Thyroid gland (tissue), 4 donors: ENCODE measurements at regions not wholly inside any gene's neighbourhood (a gene's known extent, or its start where the extent isn't known, plus 50 kb on each side); places are given as distances from the start of the nearest gene placed in this dataset.

Source experiments
- DNase-seq, 2 donors: peaks; one replicate each; pipeline ENCODE4 v3.0.0-alpha.2; 2019
- H3K27ac ChIP-seq, 3 donors: fragments of 200-600 bp; sonication (generic); 1 replicate in 2 of 3; 2 replicates in 1 of 3; pipeline ENCODE4 v1.5.1; 2016 to 2019; ENCODE audit warnings: mild to moderate bottlenecking in 1 of 3, moderate library complexity in 1 of 3
- H3K27me3 ChIP-seq: fragments of 200-600 bp; sonication (generic); one replicate; pipeline ENCODE4 v1.5.1; 2019
- H3K36me3 ChIP-seq, 2 donors: fragments of 200-600 bp; sonication (generic); one replicate each; pipeline ENCODE4 v1.5.1; 2016 to 2019
- H3K4me1 ChIP-seq, 2 donors: fragments of 200-600 bp; sonication (generic); one replicate each; pipeline ENCODE4 v1.5.1; 2017 to 2019
- H3K4me3 ChIP-seq, 3 donors: fragments of 200-600 bp; sonication (generic); replicated peaks in 1 of 3; 1 replicate in 2 of 3; 2 replicates in 1 of 3; pipeline ENCODE4 v1.5.1; 2016; ENCODE audit warnings: mild to moderate bottlenecking in 1 of 3
- H3K9me3 ChIP-seq: fragments of 200-600 bp; sonication (generic); one replicate; pipeline ENCODE4 v1.5.1; 2017
- POLR2A ChIP-seq, 2 donors: fragments of 450-650 bp; IDR thresholded peaks; one replicate each; pipeline ENCODE4 v1.6.1; 2017; ENCODE audit warnings: antibody characterized with exemption in 2 of 2, mild to moderate bottlenecking in 2 of 2, moderate library complexity in 1 of 2
- WGBS, 2 donors: methylation state at CpG; one replicate each; pipeline ENCODE4 v1.1.5; 2017; 5-methylcytosine and 5-hydroxymethylcytosine counted together
- intact Hi-C: fragments of 100-400 bp; cut with DNase I; formaldehyde crosslinking; loops from one replicate; pipeline ENCODE4 v1.15.1; 2023
- TF ChIP-seq, protein P1 (sequence below), 6 experiments: fragments of 200-600 bp in 3 of 6; fragments of 450-650 bp in 3 of 6; sonication (generic) in 3 of 6; IDR thresholded peaks; one replicate each; pipeline ENCODE4 v1.5.1; 2016 to 2019; ENCODE audit warnings: antibody characterized with exemption in 6 of 6, mild to moderate bottlenecking in 2 of 6, inconsistent platforms in 1 of 6, moderate library complexity in 1 of 6

DNA sequence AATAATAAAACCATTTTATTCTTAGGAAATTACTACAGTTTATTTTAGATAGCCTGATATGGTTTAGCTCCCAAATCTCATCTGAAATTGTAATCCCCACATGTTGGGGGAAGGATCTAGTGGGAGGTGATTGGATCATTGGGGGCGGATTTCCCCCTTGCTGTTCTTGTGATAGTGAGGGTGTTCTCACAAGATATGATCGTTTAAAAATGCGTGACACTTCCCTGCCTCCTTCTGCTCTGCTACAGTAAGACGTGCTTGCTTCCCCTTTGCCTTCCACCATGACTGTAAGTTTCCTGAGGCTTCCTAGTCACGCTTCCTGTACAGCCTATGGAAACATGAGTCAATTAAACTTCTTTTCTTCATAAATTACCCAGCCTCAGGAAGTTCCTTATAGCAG is 122.4 kb upstream of the FGF10 start:
- no peak overlapping the region for H3K27ac ChIP-seq
- H3K27me3 ChIP-seq: no peaks in the 10 kb centered on the region
- H3K4me1 ChIP-seq: no peaks in the 10 kb centered on the region
- no peak for TF ChIP-seq POLR2A (IDR thresholded peaks at IDR 0.05)
- TF ChIP-seq, protein P1, sequence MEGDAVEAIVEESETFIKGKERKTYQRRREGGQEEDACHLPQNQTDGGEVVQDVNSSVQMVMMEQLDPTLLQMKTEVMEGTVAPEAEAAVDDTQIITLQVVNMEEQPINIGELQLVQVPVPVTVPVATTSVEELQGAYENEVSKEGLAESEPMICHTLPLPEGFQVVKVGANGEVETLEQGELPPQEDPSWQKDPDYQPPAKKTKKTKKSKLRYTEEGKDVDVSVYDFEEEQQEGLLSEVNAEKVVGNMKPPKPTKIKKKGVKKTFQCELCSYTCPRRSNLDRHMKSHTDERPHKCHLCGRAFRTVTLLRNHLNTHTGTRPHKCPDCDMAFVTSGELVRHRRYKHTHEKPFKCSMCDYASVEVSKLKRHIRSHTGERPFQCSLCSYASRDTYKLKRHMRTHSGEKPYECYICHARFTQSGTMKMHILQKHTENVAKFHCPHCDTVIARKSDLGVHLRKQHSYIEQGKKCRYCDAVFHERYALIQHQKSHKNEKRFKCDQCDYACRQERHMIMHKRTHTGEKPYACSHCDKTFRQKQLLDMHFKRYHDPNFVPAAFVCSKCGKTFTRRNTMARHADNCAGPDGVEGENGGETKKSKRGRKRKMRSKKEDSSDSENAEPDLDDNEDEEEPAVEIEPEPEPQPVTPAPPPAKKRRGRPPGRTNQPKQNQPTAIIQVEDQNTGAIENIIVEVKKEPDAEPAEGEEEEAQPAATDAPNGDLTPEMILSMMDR (IDR thresholded peaks at IDR 0.05): no peak
- DNase-seq: no peak
- WGBS, 2 donors: 54 to 58% methylated on average over 5 of the region's 5 CpGs
- intact Hi-C loops: no loop called here
- no peak overlapping the region for H3K4me3 ChIP-seq
- no peaks in the 10 kb centered on the region for H3K36me3 ChIP-seq
- no peaks in the 10 kb centered on the region for H3K9me3 ChIP-seq

DNA sequence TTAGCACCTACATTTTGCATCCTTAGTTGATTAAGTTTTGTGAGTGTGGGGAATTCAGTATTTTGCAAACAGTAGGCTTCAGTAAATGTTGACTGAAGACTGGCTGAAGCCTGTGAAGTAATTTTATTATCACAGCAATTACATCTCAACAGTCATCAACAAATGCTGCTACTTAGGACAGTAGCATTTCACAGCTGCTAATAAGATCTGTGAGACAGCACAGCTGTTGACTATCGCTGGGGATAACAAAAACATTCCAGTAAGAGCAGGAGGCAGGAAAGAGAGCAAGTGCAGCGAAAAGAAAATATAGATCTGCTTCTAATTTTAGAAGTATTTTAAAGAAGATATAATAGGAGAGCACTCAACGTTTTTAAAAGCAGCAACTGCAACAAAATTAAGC is 117.3 kb upstream of the FGF10 start:
- 11 to 19% methylated on average over 3 of the region's 3 CpGs for WGBS, 2 donors
- no peak overlapping the region for H3K27ac ChIP-seq
- TF ChIP-seq, protein P1 (IDR thresholded peaks at IDR 0.05): no peak
- no peak for TF ChIP-seq POLR2A (IDR thresholded peaks at IDR 0.05)
- DNase-seq: no peak
- H3K27me3 ChIP-seq: no peaks in the 10 kb centered on the region
- no peaks in the 10 kb centered on the region for H3K36me3 ChIP-seq
- intact Hi-C loops: no loop called here
- no peaks in the 10 kb centered on the region for H3K9me3 ChIP-seq
- H3K4me1 ChIP-seq: no peaks in the 10 kb centered on the region
- no peak overlapping the region for H3K4me3 ChIP-seq

DNA sequence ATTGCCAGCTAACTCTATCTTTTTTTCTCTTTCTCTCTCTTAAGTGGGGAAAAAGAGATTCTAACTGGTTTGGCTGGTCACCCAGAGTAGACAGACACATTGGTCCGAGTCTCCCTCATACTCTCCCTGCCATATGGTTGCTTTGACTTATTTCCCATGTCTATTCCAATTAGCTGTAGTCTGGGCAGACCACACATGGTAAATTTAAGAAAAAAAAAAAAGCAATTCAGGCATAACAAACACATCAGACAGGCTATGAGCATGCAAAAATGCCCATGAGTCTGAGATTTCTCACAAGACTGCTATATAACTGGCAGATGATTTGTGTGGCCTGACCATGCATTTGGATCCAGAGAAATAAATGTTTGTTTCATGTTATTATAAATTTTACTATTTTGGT is 110.2 kb upstream of the FGF10 start:
- Histone ChIP-seq H3K4me3 (no peak overlapping the region), H3K27ac (no peak overlapping the region), H3K9me3 (no peaks in the 10 kb centered on the region), H3K27me3 (no peaks in the 10 kb centered on the region), H3K4me1 (no peaks in the 10 kb centered on the region), H3K36me3 (no peaks in the 10 kb centered on the region)
- TF ChIP-seq, protein P1 (IDR thresholded peaks at IDR 0.05): no peak
- TF ChIP-seq POLR2A (IDR thresholded peaks at IDR 0.05): no peak
- WGBS, 2 donors: 65 to 71% methylated on average over 1 of the region's 1 CpG
- no peak for DNase-seq
- intact Hi-C loops: no loop called here

DNA sequence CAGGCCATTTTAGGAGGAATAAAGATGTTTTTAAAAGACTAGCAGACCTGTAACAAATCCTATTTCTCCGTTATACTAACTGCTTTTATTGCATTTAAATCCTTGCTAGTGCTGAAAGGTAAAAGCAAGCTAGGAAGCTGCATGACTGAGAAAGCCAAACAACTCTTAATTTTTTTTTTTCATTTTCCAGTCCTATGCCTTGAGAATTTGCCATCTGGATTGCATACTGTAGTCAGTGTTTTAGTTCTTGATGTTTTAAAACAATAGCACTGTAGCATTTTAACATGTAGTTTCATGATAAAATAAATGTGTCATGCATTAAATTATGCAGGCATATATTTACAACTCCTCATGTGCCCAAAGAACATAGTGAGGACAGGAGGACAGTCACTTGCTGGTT is 108.4 kb upstream of the FGF10 start:
- H3K36me3 ChIP-seq: no peaks in the 10 kb centered on the region
- 72% methylated on average over 1 of the region's 1 CpG for WGBS, 2 donors
- H3K27ac ChIP-seq: no peak overlapping the region
- H3K4me1 ChIP-seq: no peaks in the 10 kb centered on the region
- no peaks in the 10 kb centered on the region for H3K27me3 ChIP-seq
- H3K9me3 ChIP-seq: no peaks in the 10 kb centered on the region
- DNase-seq: no peak
- TF ChIP-seq POLR2A (IDR thresholded peaks at IDR 0.05): no peak
- TF ChIP-seq, protein P1 (IDR thresholded peaks at IDR 0.05): no peak
- no peak overlapping the region for H3K4me3 ChIP-seq
- intact Hi-C loops: no loop called here

DNA sequence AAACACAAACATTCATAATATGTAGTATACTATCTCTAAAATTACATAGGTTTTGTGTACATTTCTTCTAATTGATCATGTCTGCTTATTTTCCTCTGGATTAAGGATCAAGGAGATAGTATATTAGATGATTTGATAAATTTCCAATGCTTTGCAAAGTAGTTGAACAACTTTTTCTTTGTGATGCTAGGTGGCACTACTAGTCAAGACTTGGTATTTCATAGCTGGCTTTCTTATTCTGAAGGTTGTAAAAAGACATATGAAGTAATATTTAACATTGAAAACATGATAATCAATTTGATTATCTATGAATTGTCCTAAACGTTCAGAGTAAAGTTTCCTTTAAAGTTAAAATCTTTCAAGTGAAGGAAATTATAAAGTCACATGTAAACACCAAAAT is 106.1 kb upstream of the FGF10 start:
- intact Hi-C loops: no loop called here
- WGBS, 2 donors: 71% methylated on average over 1 of the region's 1 CpG

More for the DNA sequence above, 106.1 kb upstream of the FGF10 start:
- Histone ChIP-seq H3K27me3 (no peaks in the 10 kb centered on the region), H3K4me1 (no peaks in the 10 kb centered on the region), H3K9me3 (no peaks in the 10 kb centered on the region), H3K36me3 (no peaks in the 10 kb centered on the region), H3K4me3 (no peak overlapping the region), H3K27ac (no peak overlapping the region)
- DNase-seq: no peak
- TF ChIP-seq, protein P1 (IDR thresholded peaks at IDR 0.05): no peak
- no peak for TF ChIP-seq POLR2A (IDR thresholded peaks at IDR 0.05)
